ENCODE measurements at regions not wholly inside any gene's neighbourhood (a gene's known extent, or its start where the extent isn't known, plus 50 kb on each side); places are given as distances from the start of the nearest gene placed in this dataset.

- no peak for DNase-seq (ENCODE audit: low read depth)
- no peak overlapping the region for H3K4me3 ChIP-seq (ENCODE audit: control insufficient read depth, low read depth, low read length)
- TF ChIP-seq, protein P1, sequence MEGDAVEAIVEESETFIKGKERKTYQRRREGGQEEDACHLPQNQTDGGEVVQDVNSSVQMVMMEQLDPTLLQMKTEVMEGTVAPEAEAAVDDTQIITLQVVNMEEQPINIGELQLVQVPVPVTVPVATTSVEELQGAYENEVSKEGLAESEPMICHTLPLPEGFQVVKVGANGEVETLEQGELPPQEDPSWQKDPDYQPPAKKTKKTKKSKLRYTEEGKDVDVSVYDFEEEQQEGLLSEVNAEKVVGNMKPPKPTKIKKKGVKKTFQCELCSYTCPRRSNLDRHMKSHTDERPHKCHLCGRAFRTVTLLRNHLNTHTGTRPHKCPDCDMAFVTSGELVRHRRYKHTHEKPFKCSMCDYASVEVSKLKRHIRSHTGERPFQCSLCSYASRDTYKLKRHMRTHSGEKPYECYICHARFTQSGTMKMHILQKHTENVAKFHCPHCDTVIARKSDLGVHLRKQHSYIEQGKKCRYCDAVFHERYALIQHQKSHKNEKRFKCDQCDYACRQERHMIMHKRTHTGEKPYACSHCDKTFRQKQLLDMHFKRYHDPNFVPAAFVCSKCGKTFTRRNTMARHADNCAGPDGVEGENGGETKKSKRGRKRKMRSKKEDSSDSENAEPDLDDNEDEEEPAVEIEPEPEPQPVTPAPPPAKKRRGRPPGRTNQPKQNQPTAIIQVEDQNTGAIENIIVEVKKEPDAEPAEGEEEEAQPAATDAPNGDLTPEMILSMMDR (conservative IDR thresholded peaks at IDR 0.05; ENCODE audit: control insufficient read depth, insufficient read depth, low read depth, low read length) = no peak
Measured at GRCh38 chr12:69118516-69118915, 120.9 kb upstream of the CPSF6 start.

- H3K4me3 ChIP-seq (ENCODE audit: control insufficient read depth, low read depth, low read length) = no peak overlapping the region
- no peak for DNase-seq (ENCODE audit: low read depth)
- TF ChIP-seq, protein P1 (conservative IDR thresholded peaks at IDR 0.05; ENCODE audit: control insufficient read depth, insufficient read depth, low read depth, low read length) = no peak
Measured at GRCh38 chr12:69119770-69120169, 119.6 kb upstream of the CPSF6 start.

- DNase-seq (ENCODE audit: low read depth) = no peak
- TF ChIP-seq, protein P1 (conservative IDR thresholded peaks at IDR 0.05; ENCODE audit: control insufficient read depth, insufficient read depth, low read depth, low read length) = no peak
- no peak overlapping the region for H3K4me3 ChIP-seq (ENCODE audit: control insufficient read depth, low read depth, low read length)
Measured at GRCh38 chr12:69120354-69120753, 119.0 kb upstream of the CPSF6 start.

GRCh38 chr12:69123311-69123710 is 116.1 kb upstream of the CPSF6 start:
- TF ChIP-seq, protein P1 (conservative IDR thresholded peaks at IDR 0.05; ENCODE audit: control insufficient read depth, insufficient read depth, low read depth, low read length) = no peak
- DNase-seq (ENCODE audit: low read depth) = no peak
- no peak overlapping the region for H3K4me3 ChIP-seq (ENCODE audit: control insufficient read depth, low read depth, low read length)

DNA sequence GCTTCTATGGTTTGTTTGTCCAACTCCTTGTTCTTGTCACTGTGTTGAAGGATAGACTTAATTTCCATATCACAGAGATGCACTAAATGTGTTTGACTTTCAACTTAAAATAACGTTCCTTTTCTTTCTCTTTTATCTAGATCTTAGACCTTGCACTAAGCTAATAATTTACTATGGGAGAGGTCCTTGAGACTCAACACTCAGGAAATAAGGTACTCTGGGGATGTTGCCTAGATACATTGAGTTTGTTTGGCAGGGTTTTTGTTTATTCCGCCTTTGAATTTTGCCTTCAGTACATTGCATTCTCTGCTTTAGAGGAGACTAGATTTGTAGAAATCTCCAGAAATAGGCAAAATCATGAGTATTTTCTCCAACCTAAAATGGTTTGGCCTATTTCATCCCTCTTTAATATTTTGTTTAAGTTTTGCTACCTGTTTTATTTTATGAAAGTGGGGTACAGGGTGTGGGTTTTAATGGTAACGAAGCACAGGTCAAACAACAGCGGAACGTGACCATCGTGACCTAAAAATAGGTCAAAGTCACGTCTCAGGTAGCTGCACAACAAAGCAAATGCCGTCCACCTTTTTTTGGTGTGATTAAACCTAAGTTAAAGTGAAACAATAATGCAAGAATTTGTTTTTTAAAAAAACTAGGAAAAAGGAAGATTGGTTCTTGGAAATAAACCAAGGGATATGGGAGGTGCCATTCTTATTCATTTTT is 115.3 kb upstream of the CPSF6 start:
- DNase-seq (ENCODE audit: low read depth) = no peak
- TF ChIP-seq, protein P1 (conservative IDR thresholded peaks at IDR 0.05; ENCODE audit: control insufficient read depth, insufficient read depth, low read depth, low read length) = no peak
- no peak overlapping the region for H3K4me3 ChIP-seq (ENCODE audit: control insufficient read depth, low read depth, low read length)

GRCh38 chr12:69129017-69129416 is 110.4 kb upstream of the CPSF6 start:
- DNase-seq (ENCODE audit: low read depth) = peak; percentile 31
- TF ChIP-seq, protein P1 (conservative IDR thresholded peaks at IDR 0.05; ENCODE audit: control insufficient read depth, insufficient read depth, low read depth, low read length) = no peak

More at GRCh38 chr12:69129017-69129416, 110.4 kb upstream of the CPSF6 start:
- no peak overlapping the region for H3K4me3 ChIP-seq (ENCODE audit: control insufficient read depth, low read depth, low read length)
